Esophagus squamous epithelium (tissue), 4 donors: ENCODE measurements at regions not wholly inside any gene's neighbourhood (a gene's known extent, or its start where the extent isn't known, plus 50 kb on each side); places are given as distances from the start of the nearest gene placed in this dataset.

ENCODE experiments used
- CTCF ChIP-seq, 6 experiments: fragments of 450-650 bp in 4 of 6; fragments of 200-600 bp in 2 of 6; sonication (generic) in 2 of 6; IDR thresholded peaks; one replicate each; pipeline ENCODE4 v1.5.1; 2016 to 2019; ENCODE audit warnings: antibody characterized with exemption in 6 of 6, mild to moderate bottlenecking in 4 of 6, moderate library complexity in 4 of 6
- POLR2A ChIP-seq, 4 donors: fragments of 450-650 bp; IDR thresholded peaks; one replicate each; pipeline ENCODE4 v1.6.1; 2017; ENCODE audit warnings: antibody characterized with exemption in 4 of 4, mild to moderate bottlenecking in 4 of 4, moderate library complexity in 3 of 4

- TF ChIP-seq CTCF (IDR thresholded peaks at IDR 0.05) (no peak), POLR2A (IDR thresholded peaks at IDR 0.05) (no peak)
Observed at GRCh38 chr20:60142587-60142986, 184.4 kb downstream of the CDH26 start.
